ENCODE measurements at regions not wholly inside any gene's neighbourhood (a gene's known extent, or its start where the extent isn't known, plus 50 kb on each side); places are given as distances from the start of the nearest gene placed in this dataset.
"Not testable (repeated sequence)": the region's sequence is repeated elsewhere in the genome, so short reads cannot be mapped to it uniquely, and the experiment has no call there.

DNA sequence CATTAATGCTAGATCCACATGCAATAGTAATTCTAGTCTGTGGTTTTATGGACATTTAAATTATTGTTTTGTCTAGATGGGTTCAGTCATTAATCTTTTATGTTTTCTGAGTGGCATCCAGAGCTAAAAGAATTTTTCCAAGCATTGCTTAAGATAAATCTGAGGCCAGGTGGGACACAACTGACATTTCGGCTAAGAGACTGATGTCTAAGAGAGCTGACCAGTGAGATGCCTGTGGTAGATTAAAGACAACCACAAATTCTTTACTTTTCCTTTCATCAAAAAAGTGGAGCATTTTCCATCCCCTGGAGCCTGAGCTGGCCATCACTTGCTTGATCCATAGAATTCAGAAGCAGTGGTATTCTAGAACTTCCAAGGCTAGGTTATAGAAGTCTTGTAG lies 182.2 kb downstream of the NRP2 start:
- DNase-seq = no peak

DNA sequence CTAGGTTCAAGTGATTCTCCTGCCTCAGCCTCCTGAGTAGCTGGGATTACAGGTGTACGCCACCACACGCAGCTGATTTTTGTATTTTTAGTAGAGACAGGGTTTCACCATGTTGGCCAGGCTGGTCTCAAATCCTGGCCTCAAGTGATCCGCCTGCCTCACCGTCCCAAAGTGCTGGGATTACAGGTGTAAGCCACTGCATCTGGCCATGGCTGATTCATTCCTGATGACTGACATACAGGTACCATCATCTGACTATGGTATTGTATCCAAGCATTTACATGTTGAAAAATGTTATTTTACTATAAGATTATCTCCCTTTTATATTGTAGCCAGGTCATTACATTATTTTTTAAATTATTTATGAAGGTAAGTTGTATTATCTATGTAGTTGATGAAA lies 180.5 kb downstream of the NRP2 start:
- DNase-seq = not testable (repeated sequence)

DNA sequence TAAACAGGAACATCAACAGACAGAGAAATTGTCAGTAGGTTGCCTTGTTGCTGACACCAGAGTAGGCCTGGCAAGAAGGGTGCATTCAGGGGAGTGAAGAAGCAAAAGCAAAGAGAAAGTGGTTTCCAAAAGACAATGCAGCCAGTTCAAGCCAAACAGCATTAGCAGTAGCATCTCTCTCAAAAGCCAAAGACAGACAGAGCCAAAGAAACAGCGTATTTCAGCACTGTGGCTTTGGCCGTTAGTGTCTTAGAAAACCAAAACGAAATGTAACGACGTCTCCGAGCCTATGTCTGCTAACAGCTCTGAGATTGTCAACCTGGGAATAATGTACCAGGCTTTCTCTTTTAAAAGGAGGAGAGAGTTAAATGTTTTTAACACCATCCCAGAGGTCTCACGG lies 178.6 kb downstream of the NRP2 start:
- DNase-seq = no peak

- no peak for DNase-seq
Observed at GRCh38 chr2:205860181-205860580, 177.9 kb downstream of the NRP2 start.

DNA sequence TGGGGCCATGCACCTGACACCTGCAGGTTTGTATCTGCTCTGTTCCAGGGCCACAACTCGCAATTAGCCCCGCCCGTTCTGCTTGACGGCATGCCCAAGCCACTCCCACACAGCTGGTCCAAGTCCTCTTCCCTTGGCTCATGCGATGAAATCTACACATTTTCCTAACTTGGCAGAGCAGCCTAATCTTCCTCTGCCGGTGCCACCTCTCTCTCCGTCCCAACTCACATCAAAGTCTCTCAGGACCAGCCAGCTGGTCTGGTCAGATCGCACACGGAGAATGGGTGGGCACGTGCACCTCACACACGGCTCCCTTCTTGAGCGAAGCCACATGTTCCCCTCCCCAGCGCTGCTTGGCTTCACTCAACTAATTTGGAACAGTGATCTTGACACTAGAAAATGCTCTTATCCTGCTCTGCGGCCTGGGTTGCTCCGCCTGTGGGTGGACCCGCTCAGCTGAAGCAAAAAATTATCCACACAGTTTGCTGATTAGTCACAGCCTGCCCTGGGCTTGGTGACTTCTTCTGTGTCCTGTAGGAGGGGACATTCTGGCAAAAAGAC lies 176.7 kb downstream of the NRP2 start:
- no peak for DNase-seq

DNA sequence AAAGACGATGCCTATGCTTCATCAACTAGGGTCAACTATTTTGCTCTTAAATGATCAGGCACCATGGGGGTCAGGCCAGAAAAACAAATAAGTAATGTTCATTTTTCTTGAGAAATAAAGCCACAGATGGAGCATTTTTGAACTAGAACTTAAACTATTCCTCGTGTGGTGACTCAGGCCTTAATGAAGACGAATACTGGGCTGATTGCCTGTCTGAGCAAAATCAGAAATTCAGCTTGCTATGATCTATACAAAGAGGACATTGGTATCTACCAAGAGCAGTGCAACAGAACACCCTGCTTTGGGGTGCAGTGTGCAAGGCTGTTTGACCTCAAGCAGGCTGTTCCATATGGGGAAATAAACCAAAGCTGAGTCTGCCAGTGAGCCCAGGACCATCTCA lies 176.0 kb downstream of the NRP2 start:
- DNase-seq = no peak

DNA sequence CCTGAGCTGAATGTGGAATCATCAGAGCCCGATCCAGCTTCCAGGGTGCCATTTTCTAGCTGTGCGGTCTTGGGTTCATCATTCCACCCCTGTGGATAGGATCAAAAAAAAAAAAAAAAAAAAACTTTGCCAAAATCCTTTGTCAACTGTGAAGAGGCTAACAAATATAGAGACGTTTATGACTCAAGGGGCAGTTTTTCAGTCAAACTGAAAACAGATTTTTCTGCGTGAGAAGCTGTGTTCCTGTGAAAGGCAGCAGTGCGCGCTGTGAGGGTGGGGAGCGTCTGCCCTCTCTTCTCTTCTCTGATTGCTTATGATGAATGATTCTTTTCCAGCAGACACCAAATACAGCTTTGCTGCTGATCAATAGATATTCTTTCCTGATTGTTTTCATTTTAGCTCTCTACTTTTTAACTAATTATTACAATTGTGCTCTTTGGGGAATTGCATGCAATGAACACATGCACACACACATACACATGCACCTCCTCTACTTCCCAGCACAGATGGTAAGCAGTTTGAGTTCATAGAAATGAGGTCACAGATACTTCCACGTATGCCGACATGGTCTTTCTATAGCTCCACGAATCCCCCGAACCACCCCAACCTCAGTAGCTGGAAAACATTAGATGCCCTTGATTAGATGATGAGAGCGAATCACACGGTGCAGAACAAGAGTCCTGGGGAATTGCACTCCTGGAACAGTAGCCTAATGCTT lies 175.4 kb downstream of the NRP2 start:
- no peak for DNase-seq

DNA sequence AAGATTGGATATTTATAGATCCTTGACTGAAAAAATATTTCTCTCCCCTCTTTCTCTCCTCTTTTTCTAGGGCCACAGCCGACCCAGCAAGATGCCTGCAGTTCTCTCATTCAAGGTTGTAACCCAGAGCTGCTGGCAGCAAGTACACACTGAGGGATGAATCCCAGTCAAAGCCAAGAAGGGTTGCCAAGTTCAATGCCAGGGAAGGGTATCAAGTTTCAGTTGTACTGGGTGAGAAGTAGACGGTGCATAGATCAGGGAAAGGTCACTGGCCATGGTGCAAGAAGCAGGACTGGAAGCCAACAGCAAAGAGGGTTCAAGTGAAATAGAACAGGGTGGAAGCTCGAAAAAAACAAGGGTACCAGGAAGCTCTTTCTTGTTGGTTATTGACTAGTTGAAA lies 170.2 kb downstream of the NRP2 start:
- no peak for DNase-seq

- DNase-seq = no peak
Observed at GRCh38 chr2:205850611-205851010, 168.3 kb downstream of the NRP2 start.

DNA sequence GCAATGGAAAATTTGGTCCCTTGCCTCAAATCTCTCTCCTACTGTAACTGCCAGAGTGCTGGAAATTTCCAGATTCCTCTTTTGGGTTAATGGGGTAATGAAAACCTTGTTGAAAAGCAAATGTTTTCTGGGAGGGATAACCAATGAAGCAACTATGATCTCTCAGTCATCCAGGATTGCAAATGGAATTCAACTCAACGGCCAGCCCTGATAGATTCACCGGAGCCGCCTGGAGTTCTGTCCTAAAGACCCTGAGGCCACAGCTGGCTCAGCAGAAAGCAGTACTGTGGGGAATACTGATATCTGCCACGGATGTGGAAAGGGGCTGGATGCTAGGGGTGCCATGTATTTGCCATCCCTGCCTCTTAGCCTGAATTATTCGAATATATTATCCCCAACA lies 167.8 kb downstream of the NRP2 start:
- DNase-seq = no peak

DNA sequence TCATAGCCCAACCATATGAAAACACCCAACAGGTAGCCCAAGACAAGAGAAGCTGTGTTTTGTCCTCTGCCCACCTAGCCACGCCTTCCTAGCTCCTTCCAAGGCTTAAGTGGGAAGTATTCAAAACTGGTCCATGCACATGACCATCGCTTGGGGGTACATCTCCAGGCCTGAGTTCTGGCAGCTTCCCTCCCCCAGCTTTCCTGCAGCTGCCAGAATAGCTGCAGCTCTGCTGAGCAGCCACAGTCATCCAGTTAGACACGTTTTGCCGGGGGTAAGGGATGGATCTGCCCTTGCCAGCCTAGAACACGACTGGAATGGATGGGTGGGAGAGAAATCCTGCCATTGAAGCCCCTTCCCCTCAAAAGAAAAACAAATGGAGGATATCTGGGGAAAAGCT lies 166.8 kb downstream of the NRP2 start:
- no peak for DNase-seq

DNA sequence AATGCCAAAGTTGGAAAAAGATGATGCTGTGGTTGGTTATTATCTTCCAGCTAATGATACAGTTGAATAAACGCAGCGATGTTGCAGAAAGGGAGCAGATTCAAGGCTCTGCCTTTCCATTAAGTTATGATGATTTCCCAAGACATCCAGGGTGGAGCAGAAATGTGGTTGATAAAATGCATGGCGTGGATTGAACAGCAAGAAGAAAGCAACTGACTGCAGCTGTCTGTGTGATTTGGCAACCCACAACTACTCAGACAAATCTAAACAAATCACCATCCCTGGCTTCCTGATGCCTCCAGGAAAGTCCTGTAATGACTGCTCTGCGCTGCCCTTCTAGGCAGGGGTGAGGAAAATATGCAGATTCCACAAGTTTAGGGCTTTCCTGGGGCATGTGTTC lies 166.3 kb downstream of the NRP2 start:
- DNase-seq = no peak

Measured in SIG-M5 (cell line).